HK-2 (cell line): ENCODE measurements at regions not wholly inside any gene's neighbourhood (a gene's known extent, or its start where the extent isn't known, plus 50 kb on each side); places are given as distances from the start of the nearest gene placed in this dataset.
"Not testable (repeated sequence)": the region's sequence is repeated elsewhere in the genome, so short reads cannot be mapped to it uniquely, and the experiment has no call there.

ENCODE experiments used
- DNase-seq: peaks from one replicate; pipeline ENCODE4 v3.0.0-alpha.2; 2018; ENCODE audit not compliant: unreplicated experiment

GRCh38 chr13:110811008-110811720 is 97.7 kb downstream of the ING1 start:
- no peak for DNase-seq

GRCh38 chr13:110811771-110812120 is 98.2 kb downstream of the ING1 start:
- DNase-seq: no peak

- DNase-seq: no peak
Measured at GRCh38 chr13:110812121-110812868, 98.8 kb downstream of the ING1 start.

GRCh38 chr13:110812869-110813645 is 99.6 kb downstream of the ING1 start:
- DNase-seq: no peak

GRCh38 chr13:110813646-110814624 is 100.4 kb downstream of the ING1 start:
- no peak for DNase-seq

- DNase-seq: no peak
Measured at GRCh38 chr13:110815471-110816204, 99.2 kb downstream of the ANKRD10 start.

GRCh38 chr13:110816500-110816899 is 98.4 kb downstream of the ANKRD10 start:
- no peak for DNase-seq

- no peak for DNase-seq
Measured at GRCh38 chr13:110817143-110817542, 97.7 kb downstream of the ANKRD10 start.

GRCh38 chr13:110818747-110819146 is 96.1 kb downstream of the ANKRD10 start:
- no peak for DNase-seq

- peak; percentile 65 for DNase-seq
Measured at GRCh38 chr13:110819203-110820014, 95.5 kb downstream of the ANKRD10 start.

- DNase-seq: no peak
Measured at GRCh38 chr13:110820322-110820721, 94.5 kb downstream of the ANKRD10 start.

GRCh38 chr13:110821837-110822668 is 92.8 kb downstream of the ANKRD10 start:
- not testable (repeated sequence) for DNase-seq

- DNase-seq: no peak
Measured at GRCh38 chr13:110822669-110822945, 92.3 kb downstream of the ANKRD10 start.

GRCh38 chr13:110824702-110825300 is 90.1 kb downstream of the ANKRD10 start:
- no peak for DNase-seq

- no peak for DNase-seq
Measured at GRCh38 chr13:110825516-110825915, 89.4 kb downstream of the ANKRD10 start.

GRCh38 chr13:110826101-110826500 is 88.8 kb downstream of the ANKRD10 start:
- no peak for DNase-seq

- no peak for DNase-seq
Measured at GRCh38 chr13:110826861-110827672, 87.8 kb downstream of the ANKRD10 start.
